ENCODE measurements at regions not wholly inside any gene's neighbourhood (a gene's known extent, or its start where the extent isn't known, plus 50 kb on each side); places are given as distances from the start of the nearest gene placed in this dataset.

GRCh38 chr6:140957386-140957785 lies 1175.3 kb upstream of the GJE1 start:
- H3K27me3 Mint-ChIP-seq: no peaks in the 10 kb centered on the region
- H3K4me1 Mint-ChIP-seq: no peaks in the 10 kb centered on the region
- no peak overlapping the region for H3K4me3 Mint-ChIP-seq
- ATAC-seq (replicated peaks) (no peak), DNase-seq (no peak)
- peaks cover 0 to 3% of the 10 kb centered on the region in 2 donors for H3K9me3 Mint-ChIP-seq
- no peak overlapping the region for H3K27ac Mint-ChIP-seq
- H3K36me3 Mint-ChIP-seq: no peaks in the 10 kb centered on the region

- H3K27ac Mint-ChIP-seq: no peak overlapping the region
- H3K36me3 Mint-ChIP-seq: no peaks in the 10 kb centered on the region
- no peak for DNase-seq
- H3K27me3 Mint-ChIP-seq: no peaks in the 10 kb centered on the region
- H3K4me1 Mint-ChIP-seq: no peaks in the 10 kb centered on the region
- H3K9me3 Mint-ChIP-seq: peaks cover 0 to 3% of the 10 kb centered on the region in 2 donors
- no peak for ATAC-seq (replicated peaks)
- no peak overlapping the region for H3K4me3 Mint-ChIP-seq
These were observed 1176.0 kb upstream of the GJE1 start for GRCh38 chr6:140956571-140957369.

DNA sequence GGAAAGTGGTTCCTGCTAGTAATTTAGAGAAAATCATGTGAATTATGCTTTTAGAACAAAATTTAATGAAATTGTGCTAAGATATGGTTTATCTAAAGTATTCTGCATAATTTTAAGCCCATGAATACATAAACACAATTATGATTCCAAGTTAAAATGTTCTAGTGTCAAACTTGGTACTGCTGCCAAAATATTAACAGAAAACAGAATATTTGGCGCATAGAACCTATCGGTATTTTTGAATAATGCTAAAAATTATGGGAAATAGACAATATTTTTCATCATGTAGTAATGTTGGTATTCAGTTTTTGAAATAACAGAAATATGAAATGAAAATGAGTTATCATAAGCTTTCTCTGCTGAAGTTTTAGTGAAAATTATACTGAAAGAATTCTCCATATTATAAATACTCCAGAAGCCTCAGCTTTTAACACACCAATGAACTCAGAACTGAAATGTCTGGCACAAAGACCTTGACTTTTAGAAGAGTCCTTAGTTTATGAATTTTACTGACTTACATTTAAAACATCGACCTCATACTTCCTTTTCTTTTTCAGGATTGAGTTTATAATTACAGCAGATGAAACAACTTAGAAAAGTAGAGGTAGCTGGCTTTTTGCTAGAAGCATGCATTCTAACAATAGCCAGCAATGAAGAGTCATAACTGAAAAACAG lies 1192.3 kb upstream of the GJE1 start:
- no peak for DNase-seq
- Mint-ChIP-seq H3K27me3 (no peaks in the 10 kb centered on the region), H3K4me1 (no peaks in the 10 kb centered on the region), H3K27ac (no peak overlapping the region), H3K4me3 (no peak overlapping the region), H3K36me3 (no peaks in the 10 kb centered on the region), H3K9me3 (peaks cover 6 to 8% of the 10 kb centered on the region in 2 donors)
- no peak for ATAC-seq (replicated peaks)

DNA sequence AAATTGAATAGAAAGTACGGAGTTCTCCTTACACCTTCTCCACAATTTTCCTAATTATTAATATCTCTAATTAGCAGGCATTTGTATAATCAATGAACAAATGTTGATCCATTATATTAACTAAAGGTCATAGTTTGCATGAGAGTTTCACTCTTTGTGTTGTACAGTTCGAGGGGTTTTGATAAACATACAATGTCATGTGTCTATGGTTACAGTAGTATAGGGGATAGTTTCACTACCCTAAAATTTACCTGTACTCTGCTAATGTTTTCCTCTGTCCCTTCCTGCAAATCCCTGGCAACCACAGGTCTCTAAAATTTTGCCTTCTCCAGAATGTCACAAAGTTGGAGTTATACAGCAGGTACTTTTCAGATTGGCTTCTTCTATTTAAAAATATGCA lies 1199.8 kb upstream of the GJE1 start:
- peak; percentile 34 to 53 for ATAC-seq (replicated peaks)
- Mint-ChIP-seq H3K27ac (no peak overlapping the region), H3K4me3 (no peak overlapping the region), H3K4me1 (no peaks in the 10 kb centered on the region), H3K9me3 (no peaks in the 10 kb centered on the region), H3K27me3 (no peaks in the 10 kb centered on the region), H3K36me3 (no peaks in the 10 kb centered on the region)
- no peak for DNase-seq

GRCh38 chr6:140931581-140931980 lies 1201.1 kb upstream of the GJE1 start:
- H3K36me3 Mint-ChIP-seq: no peaks in the 10 kb centered on the region
- no peak overlapping the region for H3K27ac Mint-ChIP-seq
- H3K9me3 Mint-ChIP-seq: no peaks in the 10 kb centered on the region
- H3K4me3 Mint-ChIP-seq: no peak overlapping the region
- no peaks in the 10 kb centered on the region for H3K27me3 Mint-ChIP-seq
- ATAC-seq (replicated peaks): no peak
- no peak for DNase-seq
- no peaks in the 10 kb centered on the region for H3K4me1 Mint-ChIP-seq

DNA sequence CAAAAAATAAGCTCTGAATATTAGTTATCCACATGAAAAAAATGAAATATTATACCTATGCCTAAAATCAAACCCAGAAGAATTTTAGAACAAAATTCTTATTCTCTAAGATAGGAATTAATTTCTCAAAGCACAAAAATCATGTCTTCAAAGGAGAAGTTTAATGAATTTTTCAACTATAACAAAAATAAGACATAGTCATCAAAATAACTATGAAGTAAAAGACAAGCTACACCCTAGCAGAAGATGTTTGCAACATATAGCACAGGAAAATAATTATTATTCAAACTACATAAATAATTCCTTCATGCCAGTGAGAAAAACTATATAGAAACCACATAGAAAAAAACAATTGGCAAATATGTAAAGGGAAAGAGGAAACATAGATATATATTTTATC lies 1203.6 kb upstream of the GJE1 start:
- Mint-ChIP-seq H3K27me3 (no peaks in the 10 kb centered on the region), H3K9me3 (no peaks in the 10 kb centered on the region), H3K4me1 (no peaks in the 10 kb centered on the region), H3K27ac (no peak overlapping the region), H3K4me3 (no peak overlapping the region), H3K36me3 (no peaks in the 10 kb centered on the region)
- ATAC-seq (replicated peaks) (no peak), DNase-seq (no peak)

- Mint-ChIP-seq H3K36me3 (no peaks in the 10 kb centered on the region), H3K27ac (no peak overlapping the region), H3K4me1 (no peaks in the 10 kb centered on the region), H3K27me3 (no peaks in the 10 kb centered on the region), H3K9me3 (no peaks in the 10 kb centered on the region), H3K4me3 (no peak overlapping the region)
- DNase-seq (no peak), ATAC-seq (replicated peaks) (no peak)
These were observed 1209.7 kb upstream of the GJE1 start for GRCh38 chr6:140923048-140923447.

GRCh38 chr6:140921366-140922226 lies 1211.1 kb upstream of the GJE1 start:
- Mint-ChIP-seq H3K27me3 (no peaks in the 10 kb centered on the region), H3K4me3 (no peak overlapping the region), H3K36me3 (no peaks in the 10 kb centered on the region), H3K4me1 (no peaks in the 10 kb centered on the region), H3K27ac (no peak overlapping the region), H3K9me3 (no peaks in the 10 kb centered on the region)
- no peak for DNase-seq
- peak; percentile 68 to 74 for ATAC-seq (replicated peaks)

GRCh38 chr6:140917911-140918310 lies 1214.8 kb upstream of the GJE1 start:
- Mint-ChIP-seq H3K27me3 (no peaks in the 10 kb centered on the region), H3K4me1 (no peaks in the 10 kb centered on the region), H3K9me3 (no peaks in the 10 kb centered on the region), H3K27ac (no peak overlapping the region), H3K36me3 (no peaks in the 10 kb centered on the region), H3K4me3 (no peak overlapping the region)
- ATAC-seq (replicated peaks): no peak
- no peak for DNase-seq

GRCh38 chr6:140915551-140915950 lies 1217.2 kb upstream of the GJE1 start:
- Mint-ChIP-seq H3K36me3 (no peaks in the 10 kb centered on the region), H3K27ac (no peak overlapping the region), H3K4me1 (no peaks in the 10 kb centered on the region), H3K27me3 (no peaks in the 10 kb centered on the region), H3K9me3 (no peaks in the 10 kb centered on the region), H3K4me3 (no peak overlapping the region)
- no peak for DNase-seq
- no peak for ATAC-seq (replicated peaks)

- H3K4me1 Mint-ChIP-seq: no peaks in the 10 kb centered on the region
- DNase-seq (no peak), ATAC-seq (replicated peaks) (no peak)
- no peaks in the 10 kb centered on the region for H3K27me3 Mint-ChIP-seq
- H3K36me3 Mint-ChIP-seq: no peaks in the 10 kb centered on the region
- H3K9me3 Mint-ChIP-seq: no peaks in the 10 kb centered on the region
- H3K27ac Mint-ChIP-seq: no peak overlapping the region
- no peak overlapping the region for H3K4me3 Mint-ChIP-seq
These were observed 1217.6 kb upstream of the GJE1 start for GRCh38 chr6:140915103-140915502.

DNA sequence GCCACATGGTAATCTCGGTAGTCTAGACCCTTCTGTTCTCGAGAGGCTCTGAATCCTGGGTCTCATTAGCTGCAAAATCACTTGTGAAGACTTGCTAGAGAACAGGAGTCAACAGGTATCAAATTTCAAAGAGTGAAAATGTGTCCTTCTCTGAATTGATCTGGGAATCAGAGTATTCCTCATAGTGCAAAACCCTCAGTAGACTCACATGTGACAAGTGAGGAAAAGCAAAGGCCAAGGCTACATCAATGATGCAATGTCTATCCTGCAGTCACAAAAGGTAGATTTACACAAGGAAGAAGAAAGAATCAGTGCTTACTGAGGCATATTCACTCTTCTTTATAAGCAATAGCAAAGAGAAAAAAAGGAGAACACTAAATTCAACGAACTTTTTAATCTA lies 1220.0 kb upstream of the GJE1 start:
- H3K36me3 Mint-ChIP-seq: no peaks in the 10 kb centered on the region

DNA sequence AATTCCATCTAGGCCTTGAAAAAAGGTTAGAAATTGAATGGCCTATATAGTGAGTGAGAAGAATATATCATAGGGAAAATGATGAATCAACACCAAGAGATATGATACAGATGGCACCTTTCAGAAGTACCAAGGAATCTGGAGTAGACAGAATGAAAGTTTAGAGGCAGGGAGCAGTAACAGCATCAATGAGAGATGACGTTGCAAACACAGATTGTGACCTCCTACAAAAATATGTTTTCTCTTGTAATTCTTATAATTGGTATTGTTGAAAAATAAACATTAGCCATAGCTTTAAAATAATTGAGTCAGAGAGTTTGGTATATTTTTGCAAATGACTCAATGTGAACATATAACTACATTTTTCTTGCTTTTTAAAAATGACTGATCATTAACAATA lies 1223.1 kb upstream of the GJE1 start:
- Mint-ChIP-seq H3K27ac (no peak overlapping the region), H3K9me3 (no peaks in the 10 kb centered on the region), H3K4me1 (no peaks in the 10 kb centered on the region), H3K4me3 (no peak overlapping the region), H3K36me3 (no peaks in the 10 kb centered on the region), H3K27me3 (no peaks in the 10 kb centered on the region)
- no peak for DNase-seq
- no peak for ATAC-seq (replicated peaks)

More for the DNA sequence above, 1220.0 kb upstream of the GJE1 start:
- no peak for ATAC-seq (replicated peaks)
- DNase-seq: no peak
- Mint-ChIP-seq H3K9me3 (no peaks in the 10 kb centered on the region), H3K27me3 (no peaks in the 10 kb centered on the region), H3K27ac (no peak overlapping the region), H3K4me3 (no peak overlapping the region), H3K4me1 (no peaks in the 10 kb centered on the region)

DNA sequence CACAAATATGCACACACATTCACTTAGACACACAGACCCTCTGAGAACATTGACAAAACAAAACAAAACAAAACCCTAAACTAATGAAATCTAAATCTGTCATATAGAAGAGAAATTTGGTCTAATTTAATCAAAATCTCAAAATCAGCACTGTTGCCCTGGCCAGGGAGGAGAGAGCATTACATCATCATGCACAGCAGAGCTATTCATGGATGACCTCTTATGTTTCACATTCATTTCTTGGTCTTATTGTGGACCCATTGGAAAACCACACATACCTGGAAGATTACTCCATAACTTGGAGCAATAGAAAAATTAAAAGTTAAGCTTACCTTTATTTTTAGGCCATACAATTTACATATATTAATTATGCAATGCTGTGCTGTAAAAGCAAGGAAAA lies 1223.6 kb upstream of the GJE1 start:
- Mint-ChIP-seq H3K4me3 (no peak overlapping the region), H3K27me3 (no peaks in the 10 kb centered on the region), H3K9me3 (no peaks in the 10 kb centered on the region), H3K36me3 (no peaks in the 10 kb centered on the region), H3K4me1 (no peaks in the 10 kb centered on the region), H3K27ac (no peak overlapping the region)
- no peak for DNase-seq
- ATAC-seq (replicated peaks): no peak

Data from stimulated activated naive B cell treated with anti-CD40 and anti-IgM and Interleukin-4, amounts not matched to agents 10 μg/mL and 1 μg/mL and 100 μg/mL, for 72 hours (primary cell).